Loucy (cell line): ENCODE measurements at regions not wholly inside any gene's neighbourhood (a gene's known extent, or its start where the extent isn't known, plus 50 kb on each side); places are given as distances from the start of the nearest gene placed in this dataset.

ENCODE experiments used
- H2AFZ ChIP-seq: fragments of 200-600 bp; sonication (generic); 2 replicates; pipeline ENCODE4 v1.6.0; 2016; ENCODE audit warnings: antibody characterized with exemption, mild to moderate bottlenecking, low read length, moderate library complexity
- H3F3A ChIP-seq: fragments of 200-600 bp; 2 replicates; pipeline ENCODE4 v1.6.0; 2016; ENCODE audit warnings: antibody characterized with exemption, low read depth, mild to moderate bottlenecking
- H3K27me3 ChIP-seq: fragments of 200-600 bp; sonication (generic); 2 replicates; pipeline ENCODE4 v1.6.1; 2014; ENCODE audit warnings: low read length, mild to moderate bottlenecking; ENCODE audit not compliant: insufficient read depth, poor library complexity, severe bottlenecking
- H3K36me3 ChIP-seq: fragments of 200-600 bp; sonication (generic); 2 replicates; pipeline ENCODE4 v1.6.1; 2016; ENCODE audit warnings: low read length; ENCODE audit not compliant: insufficient read depth
- H3K4me1 ChIP-seq: fragments of 200-600 bp; sonication (generic); 2 replicates; pipeline ENCODE4 v1.5.1; 2014; ENCODE audit warnings: low read length, mild to moderate bottlenecking; ENCODE audit not compliant: insufficient read depth, poor library complexity, severe bottlenecking
- H3K4me2 ChIP-seq: fragments of 200-600 bp; sonication (generic); 2 replicates; pipeline ENCODE4 v1.6.0; 2014; ENCODE audit warnings: antibody characterized with exemption, low read length, low read depth, mild to moderate bottlenecking; ENCODE audit not compliant: poor library complexity, severe bottlenecking
- H3K4me3 ChIP-seq: fragments of 200-600 bp; sonication (generic); 2 replicates; pipeline ENCODE4 v1.5.1; 2014; ENCODE audit warnings: low read length, mild to moderate bottlenecking, mixed read lengths; ENCODE audit not compliant: poor library complexity, severe bottlenecking
- H3K79me2 ChIP-seq: fragments of 200-600 bp; sonication (generic); 2 replicates; pipeline ENCODE4 v1.6.1; 2014; ENCODE audit warnings: low read length; ENCODE audit not compliant: insufficient read depth
- H3K9ac ChIP-seq: fragments of 200-600 bp; sonication (generic); 2 replicates; pipeline ENCODE4 v1.6.0; 2014; ENCODE audit warnings: mild to moderate bottlenecking, low read depth, low read length, moderate library complexity; ENCODE audit not compliant: poor library complexity, severe bottlenecking
- H3K9me2 ChIP-seq: fragments of 200-600 bp; sonication (generic); replicated peaks from 2 replicates; pipeline ENCODE4 v1.6.1; 2016; ENCODE audit warnings: low read depth, low read length, mixed read lengths
- H3K9me3 ChIP-seq: fragments of 200-600 bp; sonication (generic); 2 replicates; pipeline ENCODE4 v1.6.1; 2014; ENCODE audit warnings: mild to moderate bottlenecking, antibody characterized with exemption, low read length, low read depth; ENCODE audit not compliant: insufficient read depth
- H4K20me1 ChIP-seq: fragments of 200-600 bp; sonication (generic); 2 replicates; pipeline ENCODE4 v1.6.0; 2014; ENCODE audit warnings: antibody characterized with exemption, low read length, mild to moderate bottlenecking; ENCODE audit not compliant: insufficient read depth, poor library complexity, severe bottlenecking
- CTCF ChIP-seq: fragments of 200-600 bp; sonication (generic); conservative IDR thresholded peaks from 2 replicates; pipeline ENCODE4 v1.5.1; 2014; ENCODE audit warnings: mild to moderate bottlenecking, antibody characterized with exemption, low read length
- EZH2phosphoT487 ChIP-seq: fragments of 200-600 bp; IDR thresholded peaks from 2 replicates; pipeline ENCODE4 v1.6.1; 2018; ENCODE audit warnings: antibody characterized with exemption, mild to moderate bottlenecking, moderate library complexity, borderline replicate concordance

- Histone ChIP-seq H3K4me2 (no peak overlapping the region), H3K9me2 (no peaks in the 10 kb centered on the region), H3F3A (no peaks in the 10 kb centered on the region), H3K9ac (no peak overlapping the region), H4K20me1 (no peaks in the 10 kb centered on the region), H3K9me3 (no peaks in the 10 kb centered on the region), H3K79me2 (no peaks in the 10 kb centered on the region), H3K27me3 (no peaks in the 10 kb centered on the region), H3K36me3 (no peaks in the 10 kb centered on the region), H3K4me1 (no peaks in the 10 kb centered on the region), H3K4me3 (no peak overlapping the region), H2AFZ (no peak overlapping the region)
- no peak for TF ChIP-seq EZH2phosphoT487
- TF ChIP-seq CTCF: no peak
Observed at GRCh38 chr3:26449996-26450395, 172.6 kb upstream of the LRRC3B start.

GRCh38 chr3:26452363-26452762 is 170.2 kb upstream of the LRRC3B start:
- H3K9me2 ChIP-seq: no peaks in the 10 kb centered on the region
- no peak overlapping the region for H3K4me2 ChIP-seq
- no peaks in the 10 kb centered on the region for H3F3A ChIP-seq
- H3K79me2 ChIP-seq: no peaks in the 10 kb centered on the region
- H3K27me3 ChIP-seq: no peaks in the 10 kb centered on the region
- no peak overlapping the region for H3K4me3 ChIP-seq
- H3K9ac ChIP-seq: no peak overlapping the region
- H3K9me3 ChIP-seq: no peaks in the 10 kb centered on the region
- H3K4me1 ChIP-seq: no peaks in the 10 kb centered on the region
- H2AFZ ChIP-seq: no peak overlapping the region
- no peaks in the 10 kb centered on the region for H4K20me1 ChIP-seq
- TF ChIP-seq CTCF: no peak
- no peak for TF ChIP-seq EZH2phosphoT487
- no peaks in the 10 kb centered on the region for H3K36me3 ChIP-seq

- no peak overlapping the region for H3K4me3 ChIP-seq
- H3K36me3 ChIP-seq: no peaks in the 10 kb centered on the region
- TF ChIP-seq CTCF (no peak), EZH2phosphoT487 (no peak)
- H3K9me2 ChIP-seq: no peaks in the 10 kb centered on the region
- no peak overlapping the region for H3K9ac ChIP-seq
- H3K4me2 ChIP-seq: no peak overlapping the region
- H3K27me3 ChIP-seq: no peaks in the 10 kb centered on the region
- no peaks in the 10 kb centered on the region; the same call in 1 of the 2 replicates for H3K9me3 ChIP-seq
- H4K20me1 ChIP-seq: no peaks in the 10 kb centered on the region
- H3F3A ChIP-seq: no peaks in the 10 kb centered on the region
- no peak overlapping the region for H2AFZ ChIP-seq
- H3K4me1 ChIP-seq: no peaks in the 10 kb centered on the region
- no peaks in the 10 kb centered on the region for H3K79me2 ChIP-seq
Observed at GRCh38 chr3:26460985-26461384, 161.6 kb upstream of the LRRC3B start.
